ENCODE measurements at regions not wholly inside any gene's neighbourhood (a gene's known extent, or its start where the extent isn't known, plus 50 kb on each side); places are given as distances from the start of the nearest gene placed in this dataset.

- H3K27ac Mint-ChIP-seq: no peak overlapping the region
- no peak for ATAC-seq (ENCODE audit: low read depth in 2 of 2)
- no peak for DNase-seq
Measured at GRCh38 chr6:138722425-138723371, 50.9 kb upstream of the CCDC28A start.

More at GRCh38 chr6:138722425-138723371, 50.9 kb upstream of the CCDC28A start:
- peaks cover 8 to 10% (median 9%) of the 10 kb centered on the region in 3 donors for H3K4me1 Mint-ChIP-seq
- H3K9me3 Mint-ChIP-seq: no peaks in the 10 kb centered on the region
- H3K27me3 Mint-ChIP-seq: peaks cover 0 to 6% (median 0%) of the 10 kb centered on the region in 3 donors
- no peak overlapping the region for H3K4me3 Mint-ChIP-seq
- H3K36me3 Mint-ChIP-seq: no peaks in the 10 kb centered on the region

Measured in naive B cell (primary cell).